ENCODE measurements at regions not wholly inside any gene's neighbourhood (a gene's known extent, or its start where the extent isn't known, plus 50 kb on each side); places are given as distances from the start of the nearest gene placed in this dataset.

- DNase-seq: no peak
These were observed 112.9 kb upstream of the JAZF1 start for GRCh38 chr7:28293527-28293835.

DNA sequence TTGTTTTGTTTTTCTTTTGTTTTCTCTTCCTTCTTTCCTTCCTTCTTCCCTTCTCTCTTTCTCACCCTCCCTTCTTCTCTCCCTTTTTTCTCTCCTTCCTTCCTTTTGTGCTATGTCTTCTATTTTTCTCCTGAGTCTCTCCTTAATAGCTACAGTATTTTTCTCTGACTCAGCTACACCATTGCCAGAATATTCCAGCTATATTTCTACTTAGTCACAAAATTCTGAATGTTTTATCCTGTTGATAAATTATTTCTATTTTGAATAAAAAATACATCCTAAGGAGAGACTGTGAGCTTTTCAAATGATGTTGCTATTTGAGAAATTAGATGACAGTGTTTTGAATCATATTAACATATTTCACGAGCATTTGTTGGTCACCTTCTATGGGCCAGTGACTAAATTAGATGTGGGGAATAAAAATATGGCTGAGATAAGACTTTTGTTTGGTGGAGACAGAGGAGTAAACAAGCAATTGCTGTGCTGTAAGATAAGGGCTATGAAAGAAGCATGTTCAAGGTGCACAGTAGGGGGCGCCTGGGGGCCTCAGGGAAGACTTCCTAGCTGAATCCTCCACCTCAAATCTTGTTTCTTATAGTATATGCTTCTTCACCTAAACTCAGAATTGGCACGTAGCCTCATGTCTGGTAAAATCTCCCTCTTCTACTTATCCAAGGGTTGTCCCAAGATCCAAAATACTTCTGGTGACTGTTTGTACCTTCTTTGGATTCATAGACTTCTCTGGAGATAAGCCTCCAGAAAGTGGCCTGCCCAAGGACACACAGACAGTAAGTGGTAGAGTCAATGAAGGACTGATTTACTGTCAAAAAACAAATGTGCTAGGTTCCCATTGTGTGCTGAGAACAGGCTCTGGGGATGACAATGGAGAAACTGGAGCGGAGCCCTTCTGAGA lies 115.5 kb upstream of the CREB5 start:
- DNase-seq: peak; percentile 48

DNA sequence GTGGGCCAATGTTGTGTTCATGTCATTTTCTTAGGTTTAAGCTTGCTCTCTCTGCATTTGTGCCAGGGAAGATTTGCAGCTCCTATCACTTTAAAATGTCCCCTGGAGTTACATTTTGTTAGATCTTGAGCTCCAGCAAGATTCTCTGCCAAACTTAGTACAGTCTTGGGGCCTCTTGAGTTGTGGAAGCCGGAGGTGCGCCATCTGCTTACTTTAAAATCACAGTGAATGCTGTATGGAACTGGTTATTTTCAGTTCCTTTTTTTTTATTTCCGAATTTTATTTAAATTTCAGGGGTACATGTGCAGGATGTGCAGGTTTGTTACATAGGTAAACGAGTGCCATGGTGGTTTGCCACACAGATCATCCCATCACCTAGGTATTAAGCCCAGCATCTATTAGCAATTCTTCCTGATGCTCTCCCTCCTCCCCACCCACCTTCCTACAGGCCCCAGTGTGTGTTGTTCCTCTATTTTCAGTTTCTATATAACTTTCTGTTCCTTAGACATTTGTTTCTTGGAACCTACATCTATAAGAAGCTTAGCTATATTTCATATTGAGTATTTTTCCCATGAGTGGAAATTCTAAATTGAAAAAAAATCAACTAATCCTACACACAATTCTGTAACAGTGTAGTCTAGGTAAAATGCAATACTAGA lies 114.4 kb upstream of the CREB5 start:
- DNase-seq: no peak

GRCh38 chr7:28298870-28299518 lies 113.3 kb upstream of the CREB5 start:
- peak; percentile 55 for DNase-seq

GRCh38 chr7:28299556-28299955 lies 112.8 kb upstream of the CREB5 start:
- DNase-seq: no peak

DNA sequence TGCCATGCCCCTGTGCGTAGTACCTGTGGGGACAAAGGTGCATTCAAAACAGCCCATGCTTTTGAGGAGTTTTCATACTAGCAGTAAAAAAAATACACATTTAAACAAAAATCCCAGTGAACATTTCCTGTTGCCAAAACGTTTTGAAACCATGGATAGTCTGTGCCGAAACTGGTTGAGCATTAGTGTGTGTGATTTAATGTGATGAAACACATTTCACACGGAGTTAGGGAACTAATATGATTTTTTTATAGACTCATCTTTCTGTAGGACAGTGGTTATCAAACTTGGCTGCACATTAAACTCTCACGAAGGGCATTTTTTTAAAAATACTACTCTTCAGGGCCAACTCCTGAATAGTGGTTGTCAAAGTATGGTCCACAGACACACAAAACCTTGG lies 111.8 kb upstream of the CREB5 start:
- DNase-seq: no peak

- DNase-seq: no peak
These were observed 111.1 kb upstream of the CREB5 start for GRCh38 chr7:28301148-28301641.

DNA sequence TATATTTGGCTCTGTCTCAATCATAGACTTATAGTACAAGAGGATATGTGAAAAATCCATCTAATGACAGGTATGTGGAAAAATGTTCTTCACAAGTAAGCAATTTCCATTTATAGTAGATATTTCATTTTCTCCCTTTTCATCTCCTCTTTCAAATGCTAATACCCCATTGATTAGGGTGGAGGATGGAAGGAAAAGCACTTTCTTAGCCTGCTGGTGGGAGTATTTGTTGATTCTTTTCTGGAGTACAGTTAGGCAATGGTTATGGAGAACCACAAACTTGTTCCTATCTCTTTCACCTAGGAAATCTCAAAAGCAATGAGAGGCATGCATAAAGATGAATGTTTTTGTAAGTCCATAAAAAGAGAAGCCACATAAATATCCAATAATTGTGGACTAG lies 108.0 kb upstream of the CREB5 start:
- no peak for DNase-seq

- no peak for DNase-seq
These were observed 102.4 kb upstream of the CREB5 start for GRCh38 chr7:28309704-28310459.

GRCh38 chr7:28310460-28310848 lies 101.9 kb upstream of the CREB5 start:
- DNase-seq: no peak

DNA sequence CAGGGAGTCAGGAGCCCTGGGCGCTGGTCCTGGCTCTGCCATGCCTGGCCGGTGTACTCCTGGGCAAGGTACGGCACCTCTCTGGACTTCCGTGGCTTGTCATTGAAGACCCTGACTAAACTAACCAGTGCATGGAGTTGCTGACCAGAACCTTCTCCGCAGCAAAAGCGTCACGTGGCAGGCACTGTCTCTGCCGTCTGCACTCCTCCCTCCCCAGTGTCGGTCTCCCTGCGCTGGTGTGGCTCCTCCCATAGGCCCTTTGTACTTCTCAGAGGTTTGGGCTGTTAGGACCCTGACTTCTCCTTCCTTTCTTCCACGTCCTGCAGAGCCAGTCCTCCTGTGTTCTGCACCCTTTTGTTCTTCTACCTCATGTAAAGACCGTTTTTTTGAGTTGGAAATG lies 100.6 kb upstream of the CREB5 start:
- no peak for DNase-seq

GRCh38 chr7:28312948-28313347 lies 99.4 kb upstream of the CREB5 start:
- DNase-seq: no peak

DNA sequence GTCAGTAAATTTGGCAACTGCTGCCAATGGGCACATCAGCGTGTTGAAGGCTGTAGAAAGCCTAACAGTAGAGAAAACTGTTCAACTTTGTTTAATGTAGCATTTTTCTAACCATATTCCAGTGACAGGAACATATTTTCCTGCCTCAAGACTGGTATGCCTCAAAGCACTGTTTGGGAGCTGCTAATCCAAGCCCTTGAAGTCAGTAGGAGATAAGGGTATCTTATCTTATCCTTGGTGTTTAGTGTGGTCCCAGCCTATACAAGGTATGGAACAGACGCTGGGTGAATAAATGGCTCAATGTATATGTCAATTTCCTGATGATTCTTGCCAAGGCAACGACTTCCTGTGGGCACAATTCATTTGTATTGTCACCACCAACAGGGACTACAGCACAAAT lies 97.5 kb upstream of the CREB5 start:
- DNase-seq: no peak

GRCh38 chr7:28315565-28316410 lies 96.5 kb upstream of the CREB5 start:
- no peak for DNase-seq

DNA sequence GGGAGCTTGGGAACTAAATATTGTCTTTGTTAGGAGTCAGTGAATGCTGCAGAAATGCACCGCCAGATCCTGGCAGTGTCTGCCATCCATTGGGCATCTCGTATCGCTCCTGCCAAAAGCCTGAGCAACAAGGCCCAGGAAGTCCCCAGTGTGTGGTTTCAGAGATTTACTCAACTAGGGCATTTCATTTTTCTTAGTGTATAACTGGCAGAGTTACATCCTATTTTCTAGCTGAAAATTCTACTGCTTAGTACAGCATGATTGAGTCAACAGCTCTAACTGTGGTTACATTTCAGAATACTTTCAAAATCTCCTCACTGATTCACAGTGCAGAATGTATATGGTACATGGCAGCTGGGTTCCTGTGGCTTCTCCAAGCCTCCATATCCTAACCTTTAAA lies 95.8 kb upstream of the CREB5 start:
- no peak for DNase-seq

GRCh38 chr7:28318101-28318762 lies 94.1 kb upstream of the CREB5 start:
- DNase-seq: no peak

GRCh38 chr7:28323833-28324232 lies 88.5 kb upstream of the CREB5 start:
- DNase-seq: no peak

DNA sequence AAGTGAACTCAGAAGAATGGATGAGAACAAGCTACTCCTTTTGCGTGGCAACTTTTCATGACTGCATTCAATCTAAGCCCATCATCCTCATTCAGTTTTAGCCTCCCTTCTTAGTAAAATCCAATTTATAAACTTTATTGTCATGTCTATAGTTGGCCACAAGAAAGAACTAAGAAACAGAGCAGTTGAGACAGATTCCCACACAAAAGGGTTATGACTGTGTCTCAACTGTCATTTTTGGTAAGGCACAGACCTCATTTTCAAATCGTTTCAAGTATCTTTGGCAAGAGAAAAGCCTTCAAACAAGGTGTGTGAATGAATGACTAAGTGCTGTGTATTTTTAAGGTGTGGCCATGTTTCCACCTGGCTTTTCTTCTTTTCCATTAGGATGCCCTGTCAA lies 84.2 kb upstream of the CREB5 start:
- DNase-seq: no peak

DNA sequence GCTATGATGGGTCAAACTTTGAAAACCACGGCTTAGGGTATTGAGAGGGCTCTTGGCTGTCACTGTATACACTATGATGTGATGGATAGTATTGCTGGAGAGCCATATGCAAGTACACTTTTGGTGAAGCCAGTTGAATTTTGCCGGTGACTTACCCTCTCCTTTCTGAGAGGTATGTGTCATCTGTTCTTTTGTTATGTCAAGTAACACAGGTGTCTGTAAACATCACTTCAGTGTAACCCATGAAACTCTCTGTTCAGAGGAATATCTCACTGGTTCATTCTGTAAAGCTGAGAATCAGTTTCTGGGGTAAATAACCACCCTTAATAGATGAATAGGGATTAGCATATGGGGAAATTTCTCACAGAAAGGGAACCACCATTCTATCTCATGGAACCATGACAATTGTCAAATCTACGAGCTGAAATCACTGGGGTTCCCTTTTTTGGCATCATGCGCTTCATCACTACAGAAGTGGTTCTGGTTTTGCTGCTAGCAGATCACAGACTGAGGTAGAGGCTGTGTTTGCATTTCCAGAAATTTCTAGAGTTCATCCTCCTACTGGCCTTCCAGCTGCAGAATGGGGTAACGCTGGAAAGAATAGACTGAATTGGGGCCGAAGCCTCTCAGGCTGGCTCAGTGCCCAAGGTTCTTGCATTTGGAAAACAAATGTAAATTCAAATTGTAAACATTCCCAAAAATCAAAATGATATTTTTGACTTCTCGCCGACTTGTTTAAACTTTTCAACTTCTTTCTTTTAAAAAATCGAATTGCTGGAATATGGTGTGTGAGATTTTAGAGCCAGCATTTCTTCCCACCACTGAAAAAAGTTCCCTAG lies 83.3 kb upstream of the CREB5 start:
- no peak for DNase-seq

DNA sequence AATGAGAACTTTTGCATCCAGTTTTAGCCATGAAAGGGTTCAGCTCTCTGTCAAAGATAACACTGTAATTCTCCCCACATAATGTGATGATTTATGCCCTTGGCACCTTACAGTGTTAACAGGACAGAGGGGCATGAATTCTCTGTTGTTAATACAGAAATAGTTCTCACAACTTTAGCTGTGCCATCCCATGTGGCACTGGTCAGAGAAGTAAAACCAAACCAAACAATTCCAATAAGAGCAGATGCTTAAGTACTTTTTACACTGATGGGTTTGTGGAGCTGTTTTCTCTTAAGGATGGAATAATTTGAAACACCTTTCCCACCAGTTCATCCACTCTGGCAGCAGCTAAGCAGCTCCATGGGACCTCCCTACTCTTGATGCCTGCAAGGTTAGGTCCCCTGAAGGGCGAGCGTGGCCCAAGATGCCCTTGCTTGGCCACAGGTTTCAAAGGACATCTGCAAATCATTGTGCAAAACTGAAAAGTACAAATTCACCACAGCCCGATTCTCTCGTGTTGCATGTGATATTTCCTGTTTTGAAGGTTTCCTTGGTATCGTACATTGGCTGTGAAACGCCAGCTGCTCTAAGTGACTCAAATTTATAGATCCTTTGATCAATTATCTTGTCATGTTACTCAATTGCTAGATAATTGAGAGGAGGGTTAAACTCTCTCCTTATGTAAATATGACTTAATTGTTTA lies 82.5 kb upstream of the CREB5 start:
- peak; percentile 2 for DNase-seq
